A549 (cell line): ENCODE measurements at regions not wholly inside any gene's neighbourhood (a gene's known extent, or its start where the extent isn't known, plus 50 kb on each side); places are given as distances from the start of the nearest gene placed in this dataset.

Source experiments
- EHMT2 ChIP-seq: fragments of 200-600 bp; sonication (generic); IDR thresholded peaks from 2 replicates; pipeline ENCODE4 v1.6.1; 2016; ENCODE audit warnings: antibody characterized with exemption, low read depth, mild to moderate bottlenecking, moderate library complexity
- JUNB ChIP-seq: fragments of >200 bp; sonication (Bioruptor Twin); formaldehyde crosslinking; IDR thresholded peaks from 2 replicates; pipeline ENCODE4 v1.6.1; 2016
- POLR2A ChIP-seq: IDR thresholded peaks from 2 replicates; pipeline ENCODE4 v1.6.1; 2012; ENCODE audit warnings: mild to moderate bottlenecking, low read length
- POLR2AphosphoS2 ChIP-seq: conservative IDR thresholded peaks from 2 replicates; pipeline ENCODE4 v1.6.1; 2012; ENCODE audit warnings: low read length, improper control_type of control experiment, inconsistent platforms
- RCOR1 ChIP-seq: fragments of 150-350 bp; IDR thresholded peaks from 2 replicates; pipeline ENCODE4 v1.6.1; 2014; ENCODE audit warnings: antibody characterized with exemption, low read length, low read depth
- REST ChIP-seq: fragments of 200-600 bp; sonication (generic); IDR thresholded peaks from 2 replicates; pipeline ENCODE4 v1.6.1; 2016; ENCODE audit warnings: antibody characterized with exemption, mild to moderate bottlenecking, moderate library complexity
- ZSCAN20 ChIP-seq: fragments of 250-450 bp; sonication (Bioruptor Pico); IDR thresholded peaks from 2 replicates; pipeline ENCODE4 v1.8.0; 2022; ENCODE audit warnings: mild to moderate bottlenecking, moderate library complexity

GRCh38 chr1:81125672-81126071 lies 675.1 kb upstream of the ADGRL2 start:
- no peak for TF ChIP-seq POLR2A
- no peak for TF ChIP-seq JUNB
- TF ChIP-seq REST = no peak
- TF ChIP-seq ZSCAN20 (CRISPR knock-in tag) = no peak
- TF ChIP-seq EHMT2 = no peak
- no peak for TF ChIP-seq RCOR1
- TF ChIP-seq POLR2AphosphoS2 = no peak
